ENCODE measurements at regions not wholly inside any gene's neighbourhood (a gene's known extent, or its start where the extent isn't known, plus 50 kb on each side); places are given as distances from the start of the nearest gene placed in this dataset.

DNA sequence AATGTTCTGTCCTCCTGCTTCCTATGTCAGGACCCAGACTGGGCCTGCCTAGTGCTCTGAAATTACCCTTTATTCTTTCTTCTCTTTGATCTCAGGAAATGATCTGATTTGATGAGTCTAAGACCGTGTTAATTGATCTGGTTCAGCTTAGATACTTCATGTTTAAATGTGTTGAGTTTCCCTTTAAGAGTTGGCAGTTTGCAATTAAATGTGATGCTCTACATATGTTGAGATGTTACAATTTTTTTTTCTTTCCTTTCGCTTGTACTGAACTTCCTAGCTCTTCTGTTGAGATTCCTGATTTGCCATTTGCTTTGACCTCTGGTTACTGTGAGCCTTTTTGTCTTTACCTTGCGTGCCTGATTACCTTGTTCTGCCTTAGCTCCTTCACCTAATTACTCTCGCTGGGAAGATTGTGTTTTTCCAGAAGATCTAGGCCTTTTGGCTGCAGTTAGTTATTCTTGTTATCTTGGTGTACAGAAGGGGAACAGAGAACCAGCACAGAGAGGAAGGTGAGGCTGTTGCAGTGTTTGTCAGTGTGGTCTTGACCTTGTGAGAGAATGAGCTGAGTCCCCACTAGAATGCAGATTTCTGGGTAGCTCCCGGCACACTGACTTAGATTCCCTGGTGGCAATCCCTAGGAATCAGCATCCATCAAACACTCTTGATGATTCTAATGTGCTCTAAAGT, 203.6 kb downstream of the EDEM1 start:
- H2BK5ac ChIP-seq (ENCODE audit: low read length), result no peak overlapping the region
- no peak overlapping the region for H2AK5ac ChIP-seq (ENCODE audit: low read depth, low read length)
- no peak for DNase-seq (ENCODE audit: low spot score)
- H2BK120ac ChIP-seq (ENCODE audit: low read depth, low read length), result no peak overlapping the region
- no peak overlapping the region for H3K14ac ChIP-seq (ENCODE audit: low read length)
- no peak overlapping the region for H3K4ac ChIP-seq (ENCODE audit: low read length)
- H3K18ac ChIP-seq (ENCODE audit: low read length), result no peak overlapping the region
- no peak overlapping the region for H4K91ac ChIP-seq (ENCODE audit: low read depth, low read length, poor library complexity)
- WGBS, 2 donors (ENCODE audit: extremely low coverage in 2 of 2, insufficient read length in 2 of 2, insufficient replicate concordance in 1 of 2), result no CpG with 5 or more reads among the region's 5 CpGs
- H3K4me1 ChIP-seq (ENCODE audit: control insufficient read depth in 2 of 2, insufficient read depth in 1 of 2, low read depth in 1 of 2, low read length in 2 of 2), result no peaks in the 10 kb centered on the region
- no peaks in the 10 kb centered on the region for H3K27me3 ChIP-seq (ENCODE audit: control insufficient read depth in 3 of 3, insufficient read depth in 3 of 3, low read depth in 1 of 3, low read length in 3 of 3)
- no peak overlapping the region for H2AFZ ChIP-seq (ENCODE audit: low read length)
- H3K79me1 ChIP-seq (ENCODE audit: low read depth, low read length), result peaks cover 1% of the 10 kb centered on the region
- no peak overlapping the region for H2BK12ac ChIP-seq (ENCODE audit: low read length)
- no peak overlapping the region for H3K9ac ChIP-seq (ENCODE audit: low read depth, low read length, poor library complexity)
- no peak overlapping the region for H3K23ac ChIP-seq (ENCODE audit: low read depth, low read length, poor library complexity)
- H3K36me3 ChIP-seq (replicated peaks in 1 of 2; ENCODE audit: control insufficient read depth in 2 of 2, insufficient read depth in 2 of 2, low read length in 2 of 2), result no peaks in the 10 kb centered on the region
- H4K8ac ChIP-seq (ENCODE audit: low read depth, low read length), result no peak overlapping the region
- no peak overlapping the region for H2BK15ac ChIP-seq (ENCODE audit: low read length)
- no peaks in the 10 kb centered on the region for H3K9me3 ChIP-seq (replicated peaks in 1 of 2; ENCODE audit: control insufficient read depth in 2 of 2, insufficient read depth in 1 of 2, low read depth in 1 of 2, low read length in 2 of 2)
- no peak overlapping the region for H3K4me2 ChIP-seq (ENCODE audit: insufficient read depth, low read length, poor library complexity, severe bottlenecking)
- H3K4me3 ChIP-seq (ENCODE audit: low read length in 2 of 2), result no peak overlapping the region
- no peak overlapping the region for H3K27ac ChIP-seq (replicated peaks; ENCODE audit: low read length)

GRCh38 chr3:5401002-5401401, 213.5 kb downstream of the EDEM1 start:
- H3K14ac ChIP-seq (ENCODE audit: low read length), result no peak overlapping the region
- no peak overlapping the region for H2AFZ ChIP-seq (ENCODE audit: low read length)
- H2BK120ac ChIP-seq (ENCODE audit: low read depth, low read length), result no peak overlapping the region
- no peak overlapping the region for H3K9ac ChIP-seq (ENCODE audit: low read depth, low read length, poor library complexity)
- H3K23ac ChIP-seq (ENCODE audit: low read depth, low read length, poor library complexity), result no peak overlapping the region
- H4K8ac ChIP-seq (ENCODE audit: low read depth, low read length), result no peak overlapping the region
- H2BK5ac ChIP-seq (ENCODE audit: low read length), result no peak overlapping the region
- no peak overlapping the region for H3K27ac ChIP-seq (replicated peaks; ENCODE audit: low read length)
- H2BK12ac ChIP-seq (ENCODE audit: low read length), result no peak overlapping the region
- no peaks in the 10 kb centered on the region for H3K9me3 ChIP-seq (replicated peaks in 1 of 2; ENCODE audit: control insufficient read depth in 2 of 2, insufficient read depth in 1 of 2, low read depth in 1 of 2, low read length in 2 of 2)
- H3K4me2 ChIP-seq (ENCODE audit: insufficient read depth, low read length, poor library complexity, severe bottlenecking), result no peak overlapping the region
- H3K79me1 ChIP-seq (ENCODE audit: low read depth, low read length), result no peaks in the 10 kb centered on the region
- WGBS, 2 donors (ENCODE audit: extremely low coverage in 2 of 2, insufficient read length in 2 of 2, insufficient replicate concordance in 1 of 2), result no CpG with 5 or more reads among the region's 10 CpGs
- no peak overlapping the region for H2AK5ac ChIP-seq (ENCODE audit: low read depth, low read length)
- H2BK15ac ChIP-seq (ENCODE audit: low read length), result no peak overlapping the region
- no peaks in the 10 kb centered on the region for H3K4me1 ChIP-seq (ENCODE audit: control insufficient read depth in 2 of 2, insufficient read depth in 1 of 2, low read depth in 1 of 2, low read length in 2 of 2)
- H3K36me3 ChIP-seq (replicated peaks in 1 of 2; ENCODE audit: control insufficient read depth in 2 of 2, insufficient read depth in 2 of 2, low read length in 2 of 2), result no peaks in the 10 kb centered on the region
- no peak overlapping the region for H3K18ac ChIP-seq (ENCODE audit: low read length)
- H3K27me3 ChIP-seq (ENCODE audit: control insufficient read depth in 3 of 3, insufficient read depth in 3 of 3, low read depth in 1 of 3, low read length in 3 of 3), result no peaks in the 10 kb centered on the region
- H3K4me3 ChIP-seq (ENCODE audit: low read length in 2 of 2), result no peak overlapping the region
- no peak overlapping the region for H3K4ac ChIP-seq (ENCODE audit: low read length)
- no peak overlapping the region for H4K91ac ChIP-seq (ENCODE audit: low read depth, low read length, poor library complexity)
- DNase-seq (ENCODE audit: low spot score), result no peak

GRCh38 chr3:5404718-5405117, 217.2 kb downstream of the EDEM1 start:
- H4K8ac ChIP-seq (ENCODE audit: low read depth, low read length), result no peak overlapping the region
- no peak overlapping the region for H3K4ac ChIP-seq (ENCODE audit: low read length)
- WGBS, 2 donors (ENCODE audit: extremely low coverage in 2 of 2, insufficient read length in 2 of 2, insufficient replicate concordance in 1 of 2), result no CpG with 5 or more reads among the region's 2 CpGs

GRCh38 chr3:5411786-5412185, 224.3 kb downstream of the EDEM1 start:
- WGBS, 2 donors (ENCODE audit: extremely low coverage in 2 of 2, insufficient read length in 2 of 2, insufficient replicate concordance in 1 of 2), result no CpG with 5 or more reads among the region's 2 CpGs

More at GRCh38 chr3:5404718-5405117, 217.2 kb downstream of the EDEM1 start:
- no peak overlapping the region for H2AK5ac ChIP-seq (ENCODE audit: low read depth, low read length)
- H2BK15ac ChIP-seq (ENCODE audit: low read length), result no peak overlapping the region
- no peaks in the 10 kb centered on the region for H3K36me3 ChIP-seq (replicated peaks in 1 of 2; ENCODE audit: control insufficient read depth in 2 of 2, insufficient read depth in 2 of 2, low read length in 2 of 2)
- no peak overlapping the region for H3K23ac ChIP-seq (ENCODE audit: low read depth, low read length, poor library complexity)
- no peak overlapping the region for H3K14ac ChIP-seq (ENCODE audit: low read length)
- H3K18ac ChIP-seq (ENCODE audit: low read length), result no peak overlapping the region
- H2BK12ac ChIP-seq (ENCODE audit: low read length), result no peak overlapping the region
- no peaks in the 10 kb centered on the region for H3K4me1 ChIP-seq (ENCODE audit: control insufficient read depth in 2 of 2, insufficient read depth in 1 of 2, low read depth in 1 of 2, low read length in 2 of 2)
- H3K79me1 ChIP-seq (ENCODE audit: low read depth, low read length), result no peaks in the 10 kb centered on the region
- no peak overlapping the region for H2BK5ac ChIP-seq (ENCODE audit: low read length)
- H3K9me3 ChIP-seq (replicated peaks in 1 of 2; ENCODE audit: control insufficient read depth in 2 of 2, insufficient read depth in 1 of 2, low read depth in 1 of 2, low read length in 2 of 2), result no peaks in the 10 kb centered on the region
- no peak overlapping the region for H3K9ac ChIP-seq (ENCODE audit: low read depth, low read length, poor library complexity)
- no peak overlapping the region for H3K4me3 ChIP-seq (ENCODE audit: low read length in 2 of 2)
- H3K4me2 ChIP-seq (ENCODE audit: insufficient read depth, low read length, poor library complexity, severe bottlenecking), result no peak overlapping the region
- DNase-seq (ENCODE audit: low spot score), result no peak
- no peak overlapping the region for H2AFZ ChIP-seq (ENCODE audit: low read length)
- H3K27me3 ChIP-seq (ENCODE audit: control insufficient read depth in 3 of 3, insufficient read depth in 3 of 3, low read depth in 1 of 3, low read length in 3 of 3), result no peaks in the 10 kb centered on the region
- no peak overlapping the region for H3K27ac ChIP-seq (replicated peaks; ENCODE audit: low read length)
- H2BK120ac ChIP-seq (ENCODE audit: low read depth, low read length), result no peak overlapping the region
- H4K91ac ChIP-seq (ENCODE audit: low read depth, low read length, poor library complexity), result no peak overlapping the region

More at GRCh38 chr3:5411786-5412185, 224.3 kb downstream of the EDEM1 start:
- H3K27me3 ChIP-seq (ENCODE audit: control insufficient read depth in 3 of 3, insufficient read depth in 3 of 3, low read depth in 1 of 3, low read length in 3 of 3), result no peaks in the 10 kb centered on the region
- no peaks in the 10 kb centered on the region for H3K36me3 ChIP-seq (replicated peaks in 1 of 2; ENCODE audit: control insufficient read depth in 2 of 2, insufficient read depth in 2 of 2, low read length in 2 of 2)
- no peak overlapping the region for H2AFZ ChIP-seq (ENCODE audit: low read length)
- DNase-seq (ENCODE audit: low spot score), result no peak
- no peak overlapping the region for H2BK15ac ChIP-seq (ENCODE audit: low read length)
- no peak overlapping the region for H3K27ac ChIP-seq (replicated peaks; ENCODE audit: low read length)
- H3K23ac ChIP-seq (ENCODE audit: low read depth, low read length, poor library complexity), result no peak overlapping the region
- no peak overlapping the region for H4K8ac ChIP-seq (ENCODE audit: low read depth, low read length)
- H2BK5ac ChIP-seq (ENCODE audit: low read length), result no peak overlapping the region
- no peak overlapping the region for H3K4me2 ChIP-seq (ENCODE audit: insufficient read depth, low read length, poor library complexity, severe bottlenecking)
- H3K18ac ChIP-seq (ENCODE audit: low read length), result no peak overlapping the region
- H2AK5ac ChIP-seq (ENCODE audit: low read depth, low read length), result no peak overlapping the region
- H3K9me3 ChIP-seq (replicated peaks in 1 of 2; ENCODE audit: control insufficient read depth in 2 of 2, insufficient read depth in 1 of 2, low read depth in 1 of 2, low read length in 2 of 2), result no peaks in the 10 kb centered on the region
- no peaks in the 10 kb centered on the region for H3K79me1 ChIP-seq (ENCODE audit: low read depth, low read length)
- no peak overlapping the region for H3K14ac ChIP-seq (ENCODE audit: low read length)
- no peak overlapping the region for H2BK120ac ChIP-seq (ENCODE audit: low read depth, low read length)
- H3K4me1 ChIP-seq (ENCODE audit: control insufficient read depth in 2 of 2, insufficient read depth in 1 of 2, low read depth in 1 of 2, low read length in 2 of 2), result no peaks in the 10 kb centered on the region
- no peak overlapping the region for H4K91ac ChIP-seq (ENCODE audit: low read depth, low read length, poor library complexity)
- no peak overlapping the region for H3K4me3 ChIP-seq (ENCODE audit: low read length in 2 of 2)
- H3K4ac ChIP-seq (ENCODE audit: low read length), result no peak overlapping the region
- no peak overlapping the region for H2BK12ac ChIP-seq (ENCODE audit: low read length)
- H3K9ac ChIP-seq (ENCODE audit: low read depth, low read length, poor library complexity), result no peak overlapping the region
